GM23338 (cell line): ENCODE measurements at regions not wholly inside any gene's neighbourhood (a gene's known extent, or its start where the extent isn't known, plus 50 kb on each side); places are given as distances from the start of the nearest gene placed in this dataset.

Experiments used
- ATAC-seq: fragments of 200-7000 bp; cut with Tn5 transposase; 3 replicates; pipeline ENCODE4 v1.9.1; 2020
- DNase-seq: peaks from one replicate; pipeline ENCODE4 v3.0.0-alpha.2; 2015; ENCODE audit warnings: low spot score
- H2AFZ ChIP-seq: fragments of 200-600 bp; sonication (generic); 2 replicates; pipeline ENCODE4 v1.8.0; 2016; ENCODE audit warnings: antibody characterized with exemption, mild to moderate bottlenecking, moderate library complexity
- H3F3A ChIP-seq: fragments of 200-600 bp; sonication (generic); replicated peaks from 2 replicates; pipeline ENCODE4 v1.8.0; 2017; ENCODE audit warnings: antibody characterized with exemption, mixed run types, low read depth
- H3K27ac ChIP-seq: fragments of 200-600 bp; sonication (generic); 2 replicates; pipeline ENCODE4 v1.6.1; 2016; ENCODE audit warnings: low read depth
- H3K27me3 ChIP-seq: fragments of 200-600 bp; sonication (generic); 2 replicates; pipeline ENCODE4 v1.8.0; 2016; ENCODE audit warnings: mild to moderate bottlenecking, mixed run types, moderate library complexity; ENCODE audit not compliant: insufficient read depth
- H3K36me3 ChIP-seq: fragments of 200-600 bp; sonication (generic); 2 replicates; pipeline ENCODE4 v1.8.0; 2016; ENCODE audit warnings: mild to moderate bottlenecking; ENCODE audit not compliant: insufficient read depth
- H3K4me1 ChIP-seq: fragments of 200-600 bp; sonication (generic); 2 replicates; pipeline ENCODE4 v1.8.0; 2016; ENCODE audit warnings: mild to moderate bottlenecking, moderate library complexity; ENCODE audit not compliant: insufficient read depth
- H3K4me2 ChIP-seq: fragments of 200-600 bp; sonication (generic); 2 replicates; pipeline ENCODE4 v1.7.1; 2017; ENCODE audit warnings: mixed run types
- H3K4me3 ChIP-seq: fragments of 200-600 bp; sonication (generic); 2 replicates; pipeline ENCODE4 v1.6.1; 2016; ENCODE audit warnings: mixed run types
- H3K79me2 ChIP-seq: fragments of 200-600 bp; sonication (generic); replicated peaks from 2 replicates; pipeline ENCODE4 v1.8.0; 2017; ENCODE audit warnings: mild to moderate bottlenecking; ENCODE audit not compliant: insufficient read depth
- H3K9me2 ChIP-seq: fragments of 200-600 bp; sonication (generic); 2 replicates; pipeline ENCODE4 v1.8.0; 2017; ENCODE audit not compliant: insufficient read depth
- H4K20me1 ChIP-seq: fragments of 200-600 bp; sonication (generic); replicated peaks from 2 replicates; pipeline ENCODE4 v1.8.0; 2017; ENCODE audit warnings: mild to moderate bottlenecking; ENCODE audit not compliant: insufficient read depth
- H3K27ac Mint-ChIP-seq: 2 replicates; pipeline ENCODE4 v1.8.0; 2020; ENCODE audit warnings: inconsistent platforms, mild to moderate bottlenecking, moderate library complexity, mixed read lengths
- H3K27me3 Mint-ChIP-seq: 3 replicates; pipeline ENCODE4 v1.8.0; 2022; ENCODE audit warnings: low read depth, mild to moderate bottlenecking, moderate library complexity, mixed read lengths, inconsistent platforms; ENCODE audit not compliant: insufficient read depth, poor library complexity
- H3K36me3 Mint-ChIP-seq: 3 replicates; pipeline ENCODE4 v1.8.0; 2021; ENCODE audit warnings: low read depth, mild to moderate bottlenecking, inconsistent platforms, moderate library complexity, mixed read lengths
- H3K4me1 Mint-ChIP-seq: 3 replicates; pipeline ENCODE4 v1.8.0; 2020; ENCODE audit warnings: mild to moderate bottlenecking, inconsistent platforms, mixed read lengths
- H3K4me3 Mint-ChIP-seq: 3 replicates; pipeline ENCODE4 v1.8.0; 2021; ENCODE audit warnings: moderate library complexity, mild to moderate bottlenecking, inconsistent platforms, mixed read lengths
- H3K9me3 Mint-ChIP-seq: 3 replicates; pipeline ENCODE4 v1.8.0; 2020; ENCODE audit warnings: moderate library complexity, mild to moderate bottlenecking, inconsistent platforms, mixed read lengths
- CREB1 ChIP-seq: fragments of 250-450 bp; sonication (Bioruptor Pico); IDR thresholded peaks from 2 replicates; pipeline ENCODE4 v1.5.0; 2020; ENCODE audit warnings: low read depth, mild to moderate bottlenecking, moderate library complexity
- ETS1 ChIP-seq: IDR thresholded peaks from 2 replicates; pipeline ENCODE4 v1.6.1; 2016; ENCODE audit warnings: antibody characterized with exemption
- EZH2 ChIP-seq: fragments of 200-600 bp; sonication (generic); IDR thresholded peaks from one replicate; pipeline ENCODE4 v1.8.0; 2017; ENCODE audit warnings: antibody characterized with exemption, mild to moderate bottlenecking, low read depth; ENCODE audit not compliant: unreplicated experiment
- EZH2phosphoT487 ChIP-seq: fragments of 200-600 bp; sonication (generic); IDR thresholded peaks from one replicate; pipeline ENCODE4 v1.8.1; 2018; ENCODE audit warnings: antibody characterized with exemption; ENCODE audit not compliant: unreplicated experiment
- JUNB ChIP-seq: IDR thresholded peaks from one replicate; pipeline ENCODE4 v1.6.1; 2016; ENCODE audit warnings: antibody characterized with exemption; ENCODE audit not compliant: unreplicated experiment
- NANOG ChIP-seq: IDR thresholded peaks from 2 replicates; pipeline ENCODE4 v1.6.1; 2016; ENCODE audit warnings: antibody characterized with exemption, borderline replicate concordance
- POLR2AphosphoS5 ChIP-seq: IDR thresholded peaks from 2 replicates; pipeline ENCODE4 v1.6.1; 2016; ENCODE audit warnings: antibody characterized with exemption, low read depth
- STAT1 ChIP-seq: IDR thresholded peaks from one replicate; pipeline ENCODE4 v1.6.1; 2016; ENCODE audit warnings: antibody characterized with exemption; ENCODE audit not compliant: unreplicated experiment
- ZNF114 ChIP-seq: fragments of 250-450 bp; sonication (Bioruptor Pico); IDR thresholded peaks from 2 replicates; pipeline ENCODE4 v1.5.0; 2020; ENCODE audit warnings: mild to moderate bottlenecking, moderate library complexity
- TF ChIP-seq, protein P1 (sequence below): fragments of 250-450 bp; sonication (Bioruptor Pico); IDR thresholded peaks from 2 replicates; pipeline ENCODE4 v1.5.0; 2020; ENCODE audit warnings: mild to moderate bottlenecking, moderate library complexity
- TF ChIP-seq, protein P2 (sequence below): IDR thresholded peaks from one replicate; pipeline ENCODE4 v1.6.1; 2018; ENCODE audit warnings: antibody characterized with exemption; ENCODE audit not compliant: unreplicated experiment

DNA sequence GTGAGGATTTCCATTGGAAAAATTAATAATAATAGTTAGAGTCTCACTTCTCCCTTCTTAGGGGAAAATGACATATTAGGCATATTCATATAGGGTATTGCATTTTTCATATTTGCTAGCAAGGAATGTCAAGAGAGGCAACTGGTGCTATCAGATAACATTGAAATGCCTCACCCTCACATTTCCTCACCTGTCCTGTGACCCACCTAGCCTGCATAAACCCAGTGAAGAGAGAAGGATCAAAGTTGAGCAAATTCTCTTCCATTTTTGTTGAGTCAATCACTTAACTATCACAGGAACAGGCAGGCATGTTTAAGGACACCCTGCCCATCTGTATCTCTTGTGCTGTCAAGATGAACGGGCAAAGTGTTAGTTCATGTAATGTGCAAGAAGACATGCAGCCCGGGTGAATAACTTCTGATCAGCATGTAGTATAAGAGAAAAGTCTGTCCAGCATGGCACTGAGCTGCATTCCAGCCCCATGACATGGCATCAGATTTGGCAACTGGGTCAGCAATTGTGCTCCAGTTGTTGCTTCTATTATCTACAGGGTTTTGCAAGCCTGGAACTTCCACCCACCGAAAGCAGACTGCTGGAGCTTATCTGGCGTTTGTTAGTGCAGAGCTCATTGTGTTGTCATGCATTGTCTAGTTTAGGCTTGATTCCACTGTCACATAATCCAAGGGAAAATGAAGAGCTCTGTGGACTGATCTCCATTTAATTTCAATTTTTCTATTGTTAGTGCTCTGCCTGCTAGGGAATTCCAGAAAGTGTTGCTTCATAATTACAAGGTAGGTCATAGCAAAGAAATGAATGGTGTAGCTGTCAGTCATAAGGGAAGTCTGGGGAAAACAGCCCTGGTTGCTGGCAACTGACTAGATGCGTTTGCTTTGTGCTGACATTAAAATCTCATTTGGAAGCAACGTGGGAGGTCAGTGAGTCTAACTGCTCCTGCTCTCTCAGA, 138.4 kb upstream of the TNFAIP3 start (continued):
- TF ChIP-seq, protein P1, sequence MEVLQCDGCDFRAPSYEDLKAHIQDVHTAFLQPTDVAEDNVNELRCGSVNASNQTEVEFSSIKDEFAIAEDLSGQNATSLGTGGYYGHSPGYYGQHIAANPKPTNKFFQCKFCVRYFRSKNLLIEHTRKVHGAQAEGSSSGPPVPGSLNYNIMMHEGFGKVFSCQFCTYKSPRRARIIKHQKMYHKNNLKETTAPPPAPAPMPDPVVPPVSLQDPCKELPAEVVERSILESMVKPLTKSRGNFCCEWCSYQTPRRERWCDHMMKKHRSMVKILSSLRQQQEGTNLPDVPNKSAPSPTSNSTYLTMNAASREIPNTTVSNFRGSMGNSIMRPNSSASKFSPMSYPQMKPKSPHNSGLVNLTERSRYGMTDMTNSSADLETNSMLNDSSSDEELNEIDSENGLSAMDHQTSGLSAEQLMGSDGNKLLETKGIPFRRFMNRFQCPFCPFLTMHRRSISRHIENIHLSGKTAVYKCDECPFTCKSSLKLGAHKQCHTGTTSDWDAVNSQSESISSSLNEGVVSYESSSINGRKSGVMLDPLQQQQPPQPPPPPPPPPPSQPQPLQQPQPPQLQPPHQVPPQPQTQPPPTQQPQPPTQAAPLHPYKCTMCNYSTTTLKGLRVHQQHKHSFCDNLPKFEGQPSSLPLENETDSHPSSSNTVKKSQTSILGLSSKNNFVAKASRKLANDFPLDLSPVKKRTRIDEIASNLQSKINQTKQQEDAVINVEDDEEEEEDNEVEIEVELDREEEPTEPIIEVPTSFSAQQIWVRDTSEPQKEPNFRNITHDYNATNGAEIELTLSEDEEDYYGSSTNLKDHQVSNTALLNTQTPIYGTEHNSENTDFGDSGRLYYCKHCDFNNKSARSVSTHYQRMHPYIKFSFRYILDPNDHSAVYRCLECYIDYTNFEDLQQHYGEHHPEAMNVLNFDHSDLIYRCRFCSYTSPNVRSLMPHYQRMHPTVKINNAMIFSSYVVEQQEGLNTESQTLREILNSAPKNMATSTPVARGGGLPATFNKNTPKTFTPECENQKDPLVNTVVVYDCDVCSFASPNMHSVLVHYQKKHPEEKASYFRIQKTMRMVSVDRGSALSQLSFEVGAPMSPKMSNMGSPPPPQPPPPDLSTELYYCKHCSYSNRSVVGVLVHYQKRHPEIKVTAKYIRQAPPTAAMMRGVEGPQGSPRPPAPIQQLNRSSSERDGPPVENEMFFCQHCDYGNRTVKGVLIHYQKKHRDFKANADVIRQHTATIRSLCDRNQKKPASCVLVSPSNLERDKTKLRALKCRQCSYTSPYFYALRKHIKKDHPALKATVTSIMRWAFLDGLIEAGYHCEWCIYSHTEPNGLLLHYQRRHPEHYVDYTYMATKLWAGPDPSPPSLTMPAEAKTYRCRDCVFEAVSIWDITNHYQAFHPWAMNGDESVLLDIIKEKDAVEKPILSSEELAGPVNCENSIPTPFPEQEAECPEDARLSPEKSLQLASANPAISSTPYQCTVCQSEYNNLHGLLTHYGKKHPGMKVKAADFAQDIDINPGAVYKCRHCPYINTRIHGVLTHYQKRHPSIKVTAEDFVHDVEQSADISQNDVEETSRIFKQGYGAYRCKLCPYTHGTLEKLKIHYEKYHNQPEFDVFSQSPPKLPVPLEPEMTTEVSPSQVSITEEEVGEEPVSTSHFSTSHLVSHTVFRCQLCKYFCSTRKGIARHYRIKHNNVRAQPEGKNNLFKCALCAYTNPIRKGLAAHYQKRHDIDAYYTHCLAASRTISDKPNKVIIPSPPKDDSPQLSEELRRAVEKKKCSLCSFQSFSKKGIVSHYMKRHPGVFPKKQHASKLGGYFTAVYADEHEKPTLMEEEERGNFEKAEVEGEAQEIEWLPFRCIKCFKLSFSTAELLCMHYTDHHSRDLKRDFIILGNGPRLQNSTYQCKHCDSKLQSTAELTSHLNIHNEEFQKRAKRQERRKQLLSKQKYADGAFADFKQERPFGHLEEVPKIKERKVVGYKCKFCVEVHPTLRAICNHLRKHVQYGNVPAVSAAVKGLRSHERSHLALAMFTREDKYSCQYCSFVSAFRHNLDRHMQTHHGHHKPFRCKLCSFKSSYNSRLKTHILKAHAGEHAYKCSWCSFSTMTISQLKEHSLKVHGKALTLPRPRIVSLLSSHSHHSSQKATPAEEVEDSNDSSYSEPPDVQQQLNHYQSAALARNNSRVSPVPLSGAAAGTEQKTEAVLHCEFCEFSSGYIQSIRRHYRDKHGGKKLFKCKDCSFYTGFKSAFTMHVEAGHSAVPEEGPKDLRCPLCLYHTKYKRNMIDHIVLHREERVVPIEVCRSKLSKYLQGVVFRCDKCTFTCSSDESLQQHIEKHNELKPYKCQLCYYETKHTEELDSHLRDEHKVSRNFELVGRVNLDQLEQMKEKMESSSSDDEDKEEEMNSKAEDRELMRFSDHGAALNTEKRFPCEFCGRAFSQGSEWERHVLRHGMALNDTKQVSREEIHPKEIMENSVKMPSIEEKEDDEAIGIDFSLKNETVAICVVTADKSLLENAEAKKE (CRISPR knock-in tag), result no peak

GRCh38 chr6:137729866-137730629, 137.0 kb upstream of the TNFAIP3 start:
- no peak for DNase-seq
- no peaks in the 10 kb centered on the region for H3K9me3 Mint-ChIP-seq
- H2AFZ ChIP-seq, result no peak overlapping the region
- no peaks in the 10 kb centered on the region for H3K4me1 ChIP-seq
- no peaks in the 10 kb centered on the region for H3K4me1 Mint-ChIP-seq
- H3F3A ChIP-seq, result no peaks in the 10 kb centered on the region
- no peaks in the 10 kb centered on the region for H3K27me3 ChIP-seq
- ATAC-seq, result no peak
- H3K4me3 Mint-ChIP-seq, result no peak overlapping the region
- H3K27ac ChIP-seq, result no peak overlapping the region
- no peak overlapping the region for H3K4me3 ChIP-seq
- no peaks in the 10 kb centered on the region for H4K20me1 ChIP-seq
- no peaks in the 10 kb centered on the region for H3K36me3 ChIP-seq
- no peaks in the 10 kb centered on the region for H3K36me3 Mint-ChIP-seq
- H3K27me3 Mint-ChIP-seq, result no peaks in the 10 kb centered on the region
- no peak overlapping the region for H3K27ac Mint-ChIP-seq
- H3K4me2 ChIP-seq, result no peak overlapping the region
- no peaks in the 10 kb centered on the region; the same call in 1 of the 2 replicates for H3K9me2 ChIP-seq
- H3K79me2 ChIP-seq, result no peaks in the 10 kb centered on the region
- TF ChIP-seq NANOG (no peak), EZH2phosphoT487 (no peak), EZH2 (no peak), STAT1 (no peak), JUNB (no peak), ZNF114 (CRISPR knock-in tag) (no peak), CREB1 (CRISPR knock-in tag) (no peak), POLR2AphosphoS5 (no peak), ETS1 (no peak)
- TF ChIP-seq, protein P2, sequence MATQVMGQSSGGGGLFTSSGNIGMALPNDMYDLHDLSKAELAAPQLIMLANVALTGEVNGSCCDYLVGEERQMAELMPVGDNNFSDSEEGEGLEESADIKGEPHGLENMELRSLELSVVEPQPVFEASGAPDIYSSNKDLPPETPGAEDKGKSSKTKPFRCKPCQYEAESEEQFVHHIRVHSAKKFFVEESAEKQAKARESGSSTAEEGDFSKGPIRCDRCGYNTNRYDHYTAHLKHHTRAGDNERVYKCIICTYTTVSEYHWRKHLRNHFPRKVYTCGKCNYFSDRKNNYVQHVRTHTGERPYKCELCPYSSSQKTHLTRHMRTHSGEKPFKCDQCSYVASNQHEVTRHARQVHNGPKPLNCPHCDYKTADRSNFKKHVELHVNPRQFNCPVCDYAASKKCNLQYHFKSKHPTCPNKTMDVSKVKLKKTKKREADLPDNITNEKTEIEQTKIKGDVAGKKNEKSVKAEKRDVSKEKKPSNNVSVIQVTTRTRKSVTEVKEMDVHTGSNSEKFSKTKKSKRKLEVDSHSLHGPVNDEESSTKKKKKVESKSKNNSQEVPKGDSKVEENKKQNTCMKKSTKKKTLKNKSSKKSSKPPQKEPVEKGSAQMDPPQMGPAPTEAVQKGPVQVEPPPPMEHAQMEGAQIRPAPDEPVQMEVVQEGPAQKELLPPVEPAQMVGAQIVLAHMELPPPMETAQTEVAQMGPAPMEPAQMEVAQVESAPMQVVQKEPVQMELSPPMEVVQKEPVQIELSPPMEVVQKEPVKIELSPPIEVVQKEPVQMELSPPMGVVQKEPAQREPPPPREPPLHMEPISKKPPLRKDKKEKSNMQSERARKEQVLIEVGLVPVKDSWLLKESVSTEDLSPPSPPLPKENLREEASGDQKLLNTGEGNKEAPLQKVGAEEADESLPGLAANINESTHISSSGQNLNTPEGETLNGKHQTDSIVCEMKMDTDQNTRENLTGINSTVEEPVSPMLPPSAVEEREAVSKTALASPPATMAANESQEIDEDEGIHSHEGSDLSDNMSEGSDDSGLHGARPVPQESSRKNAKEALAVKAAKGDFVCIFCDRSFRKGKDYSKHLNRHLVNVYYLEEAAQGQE, result no peak
